ENCODE measurements at regions not wholly inside any gene's neighbourhood (a gene's known extent, or its start where the extent isn't known, plus 50 kb on each side); places are given as distances from the start of the nearest gene placed in this dataset.

DNA sequence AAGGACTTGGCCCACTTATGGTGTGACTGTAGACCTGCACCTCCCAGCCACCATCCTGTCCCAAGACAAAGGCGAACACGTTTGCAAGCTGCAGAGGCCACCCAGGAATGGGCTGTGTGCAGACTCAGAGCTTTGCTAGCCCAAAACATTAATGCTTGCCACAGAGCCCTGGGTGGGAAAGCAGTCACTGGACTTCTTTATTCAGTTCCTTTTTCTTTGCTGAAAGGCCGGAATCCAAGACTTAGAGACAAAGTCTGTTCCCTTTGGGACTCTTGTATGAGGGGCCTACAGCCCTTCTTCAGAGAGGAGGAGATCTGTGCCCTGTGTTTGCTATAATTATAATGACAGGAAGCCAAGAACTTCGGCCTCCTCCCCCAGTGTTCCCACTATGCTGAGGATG, 167.8 kb downstream of the DLEU7 start:
- no peak for TF ChIP-seq POLR2A (IDR thresholded peaks at IDR 0.05)
- TF ChIP-seq, protein P1, sequence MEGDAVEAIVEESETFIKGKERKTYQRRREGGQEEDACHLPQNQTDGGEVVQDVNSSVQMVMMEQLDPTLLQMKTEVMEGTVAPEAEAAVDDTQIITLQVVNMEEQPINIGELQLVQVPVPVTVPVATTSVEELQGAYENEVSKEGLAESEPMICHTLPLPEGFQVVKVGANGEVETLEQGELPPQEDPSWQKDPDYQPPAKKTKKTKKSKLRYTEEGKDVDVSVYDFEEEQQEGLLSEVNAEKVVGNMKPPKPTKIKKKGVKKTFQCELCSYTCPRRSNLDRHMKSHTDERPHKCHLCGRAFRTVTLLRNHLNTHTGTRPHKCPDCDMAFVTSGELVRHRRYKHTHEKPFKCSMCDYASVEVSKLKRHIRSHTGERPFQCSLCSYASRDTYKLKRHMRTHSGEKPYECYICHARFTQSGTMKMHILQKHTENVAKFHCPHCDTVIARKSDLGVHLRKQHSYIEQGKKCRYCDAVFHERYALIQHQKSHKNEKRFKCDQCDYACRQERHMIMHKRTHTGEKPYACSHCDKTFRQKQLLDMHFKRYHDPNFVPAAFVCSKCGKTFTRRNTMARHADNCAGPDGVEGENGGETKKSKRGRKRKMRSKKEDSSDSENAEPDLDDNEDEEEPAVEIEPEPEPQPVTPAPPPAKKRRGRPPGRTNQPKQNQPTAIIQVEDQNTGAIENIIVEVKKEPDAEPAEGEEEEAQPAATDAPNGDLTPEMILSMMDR (IDR thresholded peaks at IDR 0.05) = no peak

Data from heart left ventricle (tissue), 13 donors.